WTC11 (cell line): ENCODE measurements at regions not wholly inside any gene's neighbourhood (a gene's known extent, or its start where the extent isn't known, plus 50 kb on each side); places are given as distances from the start of the nearest gene placed in this dataset.

ENCODE experiments used
- ATAC-seq: fragments of 200-7000 bp; cut with Tn5 transposase; 2 replicates; pipeline ENCODE4 v1.10.0; 2021; ENCODE audit warnings: mild to moderate bottlenecking, moderate library complexity
- CTCF ChIA-PET: fragments of 300-600 bp; sonication (Branson Sonifier 250); formaldehyde crosslinking; loops from one replicate; lab custom pipeline; 2021; ENCODE audit warnings: antibody characterized with exemption; lab: Charles Lee
- POLR2A ChIA-PET: fragments of 350-600 bp; sonication (Branson Sonifier 250); formaldehyde crosslinking; loops from one replicate; lab custom pipeline; 2021; ENCODE audit warnings: antibody characterized with exemption; lab: Charles Lee
- DNase-seq: peaks from one replicate; pipeline ENCODE4 v3.0.0; 2021; ENCODE audit warnings: low spot score
- H3K27ac Mint-ChIP-seq: 2 replicates; pipeline ENCODE4 v1.8.0; 2021; ENCODE audit warnings: mixed read lengths
- H3K27me3 Mint-ChIP-seq: 2 replicates; pipeline ENCODE4 v1.8.0; 2021; ENCODE audit warnings: low read depth, mild to moderate bottlenecking, moderate library complexity, mixed read lengths
- H3K36me3 Mint-ChIP-seq: 2 replicates; pipeline ENCODE4 v1.8.0; 2021; ENCODE audit warnings: mixed read lengths
- H3K4me1 Mint-ChIP-seq: 2 replicates; pipeline ENCODE4 v1.8.0; 2022; ENCODE audit warnings: mixed read lengths
- H3K4me3 Mint-ChIP-seq: 2 replicates; pipeline ENCODE4 v1.8.0; 2021; ENCODE audit warnings: mild to moderate bottlenecking, moderate library complexity, mixed read lengths
- H3K9me3 Mint-ChIP-seq: 2 replicates; pipeline ENCODE4 v1.8.0; 2021; ENCODE audit warnings: mixed read lengths
- ATF1 ChIP-seq: sonication (generic); formaldehyde crosslinking; IDR thresholded peaks from 2 replicates; pipeline ENCODE4 v1.8.1; 2023; ENCODE audit warnings: mild to moderate bottlenecking, moderate library complexity, missing genetic modification reagents
- CBFB ChIP-seq: sonication (generic); formaldehyde crosslinking; IDR thresholded peaks from 2 replicates; pipeline ENCODE4 v1.8.1; 2022; ENCODE audit warnings: mild to moderate bottlenecking, low read depth, missing genetic modification reagents
- EMX1 ChIP-seq: fragments of 250-450 bp; sonication (Bioruptor Pico); IDR thresholded peaks from 2 replicates; pipeline ENCODE4 v1.8.0; 2021; ENCODE audit warnings: mild to moderate bottlenecking
- FOXJ3 ChIP-seq: sonication (generic); formaldehyde crosslinking; IDR thresholded peaks from 2 replicates; pipeline ENCODE4 v1.9.0; 2021; ENCODE audit warnings: missing genetic modification reagents, mild to moderate bottlenecking, borderline replicate concordance
- GABPB1 ChIP-seq: sonication (generic); formaldehyde crosslinking; IDR thresholded peaks from 2 replicates; pipeline ENCODE4 v1.8.1; 2023; ENCODE audit warnings: mild to moderate bottlenecking, missing genetic modification reagents
- HMGA2 ChIP-seq: fragments of 250-450 bp; sonication (Bioruptor Pico); IDR thresholded peaks from 2 replicates; pipeline ENCODE4 v1.4.0; 2021; ENCODE audit warnings: mild to moderate bottlenecking, moderate library complexity
- MXD4 ChIP-seq: fragments of 250-450 bp; sonication (Bioruptor Pico); IDR thresholded peaks from 2 replicates; pipeline ENCODE4 v1.8.0; 2021; ENCODE audit warnings: mild to moderate bottlenecking, moderate library complexity, borderline replicate concordance
- NR1H2 ChIP-seq: sonication (generic); formaldehyde crosslinking; IDR thresholded peaks from 2 replicates; pipeline ENCODE4 v1.9.0; 2021; ENCODE audit warnings: mild to moderate bottlenecking, moderate library complexity, missing genetic modification reagents
- NR2C2 ChIP-seq: sonication (generic); formaldehyde crosslinking; IDR thresholded peaks from 2 replicates; pipeline ENCODE4 v1.8.0; 2022; ENCODE audit warnings: mild to moderate bottlenecking, missing genetic modification reagents
- RELA ChIP-seq: sonication (generic); formaldehyde crosslinking; IDR thresholded peaks from 2 replicates; pipeline ENCODE4 v1.8.1; 2022; ENCODE audit warnings: missing genetic modification reagents, mild to moderate bottlenecking, borderline replicate concordance
- RORB ChIP-seq: fragments of 250-450 bp; sonication (Bioruptor Pico); IDR thresholded peaks from 2 replicates; pipeline ENCODE4 v1.9.0; 2021; ENCODE audit warnings: mild to moderate bottlenecking
- SMAD3 ChIP-seq: sonication (generic); formaldehyde crosslinking; IDR thresholded peaks from 2 replicates; pipeline ENCODE4 v1.8.0; 2022; ENCODE audit warnings: missing genetic modification reagents, mild to moderate bottlenecking, borderline replicate concordance
- SOX15 ChIP-seq: fragments of 250-450 bp; sonication (Bioruptor Pico); IDR thresholded peaks from 2 replicates; pipeline ENCODE4 v1.9.0; 2021; ENCODE audit warnings: mild to moderate bottlenecking
- TP53 ChIP-seq: sonication (generic); formaldehyde crosslinking; IDR thresholded peaks from 2 replicates; pipeline ENCODE4 v1.8.1; 2023; ENCODE audit warnings: mild to moderate bottlenecking, missing genetic modification reagents
- ZBTB21 ChIP-seq: sonication (generic); formaldehyde crosslinking; IDR thresholded peaks from 2 replicates; pipeline ENCODE4 v1.8.1; 2023; ENCODE audit warnings: mild to moderate bottlenecking, missing genetic modification reagents, borderline replicate concordance
- ZNF121 ChIP-seq: sonication (generic); formaldehyde crosslinking; IDR thresholded peaks from 2 replicates; pipeline ENCODE4 v1.8.0; 2023; ENCODE audit warnings: missing genetic modification reagents
- ZNF138 ChIP-seq: sonication (generic); formaldehyde crosslinking; conservative IDR thresholded peaks from 2 replicates; pipeline ENCODE4 v1.8.1; 2022; ENCODE audit warnings: mild to moderate bottlenecking, moderate library complexity, missing genetic modification reagents
- ZNF396 ChIP-seq: fragments of 250-450 bp; sonication (Bioruptor Pico); IDR thresholded peaks from 2 replicates; pipeline ENCODE4 v1.8.0; 2021; ENCODE audit warnings: mild to moderate bottlenecking, moderate library complexity, borderline replicate concordance
- TF ChIP-seq, protein P1 (sequence below): sonication (generic); formaldehyde crosslinking; IDR thresholded peaks from 2 replicates; pipeline ENCODE4 v1.8.0; 2022; ENCODE audit warnings: mild to moderate bottlenecking, missing genetic modification reagents
- TF ChIP-seq, protein P2 (sequence below): sonication (generic); formaldehyde crosslinking; IDR thresholded peaks from 2 replicates; pipeline ENCODE4 v1.8.0; 2022; ENCODE audit warnings: mild to moderate bottlenecking, missing genetic modification reagents
- TF ChIP-seq, protein P3 (sequence below): sonication (generic); formaldehyde crosslinking; IDR thresholded peaks from 2 replicates; pipeline ENCODE4 v1.8.1; 2022; ENCODE audit warnings: mild to moderate bottlenecking, moderate library complexity, missing genetic modification reagents
- TF ChIP-seq, protein P4 (sequence below): fragments of 250-450 bp; sonication (Bioruptor Pico); IDR thresholded peaks from 2 replicates; pipeline ENCODE4 v1.8.0; 2021; ENCODE audit warnings: mild to moderate bottlenecking
- TF ChIP-seq, protein P5 (sequence below): sonication (generic); formaldehyde crosslinking; IDR thresholded peaks from 2 replicates; pipeline ENCODE4 v1.8.1; 2023; ENCODE audit warnings: mild to moderate bottlenecking, missing genetic modification reagents, moderate library complexity
- TF ChIP-seq, protein P6 (sequence below): fragments of 250-450 bp; sonication (Bioruptor Pico); IDR thresholded peaks from 2 replicates; pipeline ENCODE4 v2.1.2; 2022; ENCODE audit warnings: mild to moderate bottlenecking, moderate library complexity
- TF ChIP-seq, protein P7 (sequence below): fragments of 250-450 bp; sonication (Bioruptor Pico); IDR thresholded peaks from 2 replicates; pipeline ENCODE4 v1.9.0; 2021; ENCODE audit warnings: mild to moderate bottlenecking
- TF ChIP-seq, protein P8 (sequence below): sonication (generic); formaldehyde crosslinking; IDR thresholded peaks from 2 replicates; pipeline ENCODE4 v1.8.0; 2022; ENCODE audit warnings: mild to moderate bottlenecking, missing genetic modification reagents
- TF ChIP-seq, protein P9 (sequence below): fragments of 250-450 bp; sonication (Bioruptor Pico); IDR thresholded peaks from 2 replicates; pipeline ENCODE4 v1.9.0; 2021; ENCODE audit warnings: moderate library complexity, mild to moderate bottlenecking, inconsistent platforms, borderline replicate concordance
- TF ChIP-seq, protein P10 (sequence below): sonication (generic); formaldehyde crosslinking; conservative IDR thresholded peaks from 2 replicates; pipeline ENCODE4 v1.8.1; 2022; ENCODE audit warnings: mild to moderate bottlenecking, missing genetic modification reagents

DNA sequence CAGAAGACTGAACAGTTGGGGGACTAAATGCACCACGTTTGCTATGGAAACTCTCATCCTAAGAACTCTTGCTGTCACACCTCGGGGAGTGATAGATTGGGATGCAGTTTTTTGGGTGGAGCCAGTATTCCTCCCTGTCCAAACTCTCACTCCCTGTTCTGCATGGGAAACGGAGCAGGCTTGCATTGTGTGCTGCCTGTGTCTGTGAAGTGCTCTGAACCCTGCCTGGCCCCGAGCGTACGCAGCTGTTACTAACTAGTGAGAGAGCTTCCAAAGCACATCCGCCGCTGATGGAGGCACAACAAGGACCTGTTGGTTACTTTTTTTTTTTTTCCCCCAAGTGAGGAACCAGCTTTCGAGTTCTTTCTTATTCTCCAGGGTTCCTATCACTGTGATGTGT, 195.5 kb downstream of the ANAPC1 start (continued):
- TF ChIP-seq FOXJ3 (CRISPR knock-in tag): no peak
- TF ChIP-seq, protein P1, sequence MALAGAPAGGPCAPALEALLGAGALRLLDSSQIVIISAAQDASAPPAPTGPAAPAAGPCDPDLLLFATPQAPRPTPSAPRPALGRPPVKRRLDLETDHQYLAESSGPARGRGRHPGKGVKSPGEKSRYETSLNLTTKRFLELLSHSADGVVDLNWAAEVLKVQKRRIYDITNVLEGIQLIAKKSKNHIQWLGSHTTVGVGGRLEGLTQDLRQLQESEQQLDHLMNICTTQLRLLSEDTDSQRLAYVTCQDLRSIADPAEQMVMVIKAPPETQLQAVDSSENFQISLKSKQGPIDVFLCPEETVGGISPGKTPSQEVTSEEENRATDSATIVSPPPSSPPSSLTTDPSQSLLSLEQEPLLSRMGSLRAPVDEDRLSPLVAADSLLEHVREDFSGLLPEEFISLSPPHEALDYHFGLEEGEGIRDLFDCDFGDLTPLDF (CRISPR knock-in tag): no peak
- TF ChIP-seq, protein P2, sequence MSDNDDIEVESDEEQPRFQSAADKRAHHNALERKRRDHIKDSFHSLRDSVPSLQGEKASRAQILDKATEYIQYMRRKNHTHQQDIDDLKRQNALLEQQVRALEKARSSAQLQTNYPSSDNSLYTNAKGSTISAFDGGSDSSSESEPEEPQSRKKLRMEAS (CRISPR knock-in tag): no peak
- TF ChIP-seq, protein P3, sequence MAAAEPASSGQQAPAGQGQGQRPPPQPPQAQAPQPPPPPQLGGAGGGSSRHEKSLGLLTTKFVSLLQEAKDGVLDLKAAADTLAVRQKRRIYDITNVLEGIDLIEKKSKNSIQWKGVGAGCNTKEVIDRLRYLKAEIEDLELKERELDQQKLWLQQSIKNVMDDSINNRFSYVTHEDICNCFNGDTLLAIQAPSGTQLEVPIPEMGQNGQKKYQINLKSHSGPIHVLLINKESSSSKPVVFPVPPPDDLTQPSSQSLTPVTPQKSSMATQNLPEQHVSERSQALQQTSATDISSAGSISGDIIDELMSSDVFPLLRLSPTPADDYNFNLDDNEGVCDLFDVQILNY (CRISPR knock-in tag): no peak
- TF ChIP-seq GABPB1 (CRISPR knock-in tag): no peak
- TF ChIP-seq ATF1 (CRISPR knock-in tag): no peak

DNA sequence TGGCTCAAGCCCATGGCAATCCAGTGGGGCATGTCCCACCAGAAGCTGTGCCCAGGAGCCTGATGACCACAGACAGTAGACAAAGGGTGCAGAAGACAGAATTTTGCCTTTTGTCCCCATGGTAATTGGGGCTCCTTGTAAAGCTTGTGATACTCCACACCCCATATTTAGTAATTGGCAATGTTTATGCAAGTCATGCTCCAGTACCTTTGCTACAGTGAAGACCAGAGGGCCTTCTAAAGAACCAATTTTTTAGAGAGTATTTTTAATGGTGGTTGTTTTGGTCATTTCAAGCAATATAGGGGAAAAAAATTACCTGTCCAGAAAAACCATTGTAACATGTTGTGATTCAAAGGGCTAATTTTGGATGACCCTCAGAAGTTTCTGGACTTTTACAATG, 194.8 kb downstream of the ANAPC1 start:
- DNase-seq (no peak), ATAC-seq (no peak)
- ChIA-PET POLR2A (no interaction called here), CTCF (no interaction called here)
- Mint-ChIP-seq H3K27me3 (no peaks in the 10 kb centered on the region), H3K4me1 (no peaks in the 10 kb centered on the region), H3K36me3 (no peaks in the 10 kb centered on the region; the same call in 1 of the 2 replicates), H3K9me3 (peaks cover 9% of the 10 kb centered on the region), H3K27ac (no peak overlapping the region), H3K4me3 (no peak overlapping the region)
- TF ChIP-seq, protein P4, sequence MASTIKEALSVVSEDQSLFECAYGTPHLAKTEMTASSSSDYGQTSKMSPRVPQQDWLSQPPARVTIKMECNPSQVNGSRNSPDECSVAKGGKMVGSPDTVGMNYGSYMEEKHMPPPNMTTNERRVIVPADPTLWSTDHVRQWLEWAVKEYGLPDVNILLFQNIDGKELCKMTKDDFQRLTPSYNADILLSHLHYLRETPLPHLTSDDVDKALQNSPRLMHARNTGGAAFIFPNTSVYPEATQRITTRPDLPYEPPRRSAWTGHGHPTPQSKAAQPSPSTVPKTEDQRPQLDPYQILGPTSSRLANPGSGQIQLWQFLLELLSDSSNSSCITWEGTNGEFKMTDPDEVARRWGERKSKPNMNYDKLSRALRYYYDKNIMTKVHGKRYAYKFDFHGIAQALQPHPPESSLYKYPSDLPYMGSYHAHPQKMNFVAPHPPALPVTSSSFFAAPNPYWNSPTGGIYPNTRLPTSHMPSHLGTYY (CRISPR knock-in tag): no peak
- TF ChIP-seq ZNF138 (CRISPR knock-in tag) (no peak), GABPB1 (CRISPR knock-in tag) (no peak), NR2C2 (CRISPR knock-in tag) (no peak), EMX1 (no peak), SOX15 (CRISPR knock-in tag) (no peak), RORB (CRISPR knock-in tag) (no peak), ATF1 (CRISPR knock-in tag) (no peak), HMGA2 (CRISPR knock-in tag) (no peak), ZBTB21 (CRISPR knock-in tag) (no peak), MXD4 (CRISPR knock-in tag) (no peak), ZNF396 (CRISPR knock-in tag) (no peak)
- TF ChIP-seq, protein P5, sequence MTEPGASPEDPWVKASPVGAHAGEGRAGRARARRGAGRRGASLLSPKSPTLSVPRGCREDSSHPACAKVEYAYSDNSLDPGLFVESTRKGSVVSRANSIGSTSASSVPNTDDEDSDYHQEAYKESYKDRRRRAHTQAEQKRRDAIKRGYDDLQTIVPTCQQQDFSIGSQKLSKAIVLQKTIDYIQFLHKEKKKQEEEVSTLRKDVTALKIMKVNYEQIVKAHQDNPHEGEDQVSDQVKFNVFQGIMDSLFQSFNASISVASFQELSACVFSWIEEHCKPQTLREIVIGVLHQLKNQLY (CRISPR knock-in tag): no peak
- TF ChIP-seq, protein P6, sequence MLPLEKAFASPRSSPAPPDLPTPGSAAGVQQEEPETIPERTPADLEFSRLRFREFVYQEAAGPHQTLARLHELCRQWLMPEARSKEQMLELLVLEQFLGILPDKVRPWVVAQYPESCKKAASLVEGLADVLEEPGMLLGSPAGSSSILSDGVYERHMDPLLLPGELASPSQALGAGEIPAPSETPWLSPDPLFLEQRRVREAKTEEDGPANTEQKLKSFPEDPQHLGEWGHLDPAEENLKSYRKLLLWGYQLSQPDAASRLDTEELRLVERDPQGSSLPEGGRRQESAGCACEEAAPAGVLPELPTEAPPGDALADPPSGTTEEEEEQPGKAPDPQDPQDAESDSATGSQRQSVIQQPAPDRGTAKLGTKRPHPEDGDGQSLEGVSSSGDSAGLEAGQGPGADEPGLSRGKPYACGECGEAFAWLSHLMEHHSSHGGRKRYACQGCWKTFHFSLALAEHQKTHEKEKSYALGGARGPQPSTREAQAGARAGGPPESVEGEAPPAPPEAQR: no peak

DNA sequence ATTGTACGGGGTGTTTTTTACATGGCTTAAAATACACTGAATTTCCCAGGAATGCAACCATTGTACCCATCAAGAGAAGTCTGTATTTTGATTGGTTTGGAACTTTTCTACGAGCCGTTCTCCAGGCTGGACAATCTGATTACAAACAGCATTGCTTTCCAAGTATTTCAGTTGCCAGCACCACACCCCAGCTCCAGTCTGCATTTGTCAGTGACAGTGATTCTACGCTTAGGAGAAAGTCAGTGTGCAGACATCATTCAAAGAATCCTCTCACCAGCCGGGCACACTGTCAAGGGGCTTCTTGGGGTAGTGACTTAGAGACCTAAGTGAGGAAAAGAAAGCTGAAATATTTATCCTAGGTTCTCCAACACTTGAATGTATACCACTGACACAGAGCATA, 194.1 kb downstream of the ANAPC1 start:
- H3K4me1 Mint-ChIP-seq: no peaks in the 10 kb centered on the region
- CTCF ChIA-PET: no interaction called here
- POLR2A ChIA-PET: no interaction called here
- peaks cover 7% of the 10 kb centered on the region for H3K9me3 Mint-ChIP-seq
- H3K36me3 Mint-ChIP-seq: peaks cover 1% of the 10 kb centered on the region
- H3K4me3 Mint-ChIP-seq: no peak overlapping the region
- no peaks in the 10 kb centered on the region for H3K27me3 Mint-ChIP-seq
- ATAC-seq (no peak), DNase-seq (no peak)
- no peak overlapping the region for H3K27ac Mint-ChIP-seq
- TF ChIP-seq, protein P7, sequence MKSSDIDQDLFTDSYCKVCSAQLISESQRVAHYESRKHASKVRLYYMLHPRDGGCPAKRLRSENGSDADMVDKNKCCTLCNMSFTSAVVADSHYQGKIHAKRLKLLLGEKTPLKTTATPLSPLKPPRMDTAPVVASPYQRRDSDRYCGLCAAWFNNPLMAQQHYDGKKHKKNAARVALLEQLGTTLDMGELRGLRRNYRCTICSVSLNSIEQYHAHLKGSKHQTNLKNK (CRISPR knock-in tag): no peak
- TF ChIP-seq NR1H2 (no peak), SMAD3 (CRISPR knock-in tag) (no peak), CBFB (no peak), ZNF121 (CRISPR knock-in tag) (no peak), TP53 (CRISPR knock-in tag) (no peak), ZNF138 (CRISPR knock-in tag) (no peak), ATF1 (CRISPR knock-in tag) (no peak), RELA (CRISPR knock-in tag) (no peak)
- TF ChIP-seq, protein P8, sequence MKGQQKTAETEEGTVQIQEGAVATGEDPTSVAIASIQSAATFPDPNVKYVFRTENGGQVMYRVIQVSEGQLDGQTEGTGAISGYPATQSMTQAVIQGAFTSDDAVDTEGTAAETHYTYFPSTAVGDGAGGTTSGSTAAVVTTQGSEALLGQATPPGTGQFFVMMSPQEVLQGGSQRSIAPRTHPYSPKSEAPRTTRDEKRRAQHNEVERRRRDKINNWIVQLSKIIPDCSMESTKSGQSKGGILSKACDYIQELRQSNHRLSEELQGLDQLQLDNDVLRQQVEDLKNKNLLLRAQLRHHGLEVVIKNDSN: no peak
- TF ChIP-seq, protein P9, sequence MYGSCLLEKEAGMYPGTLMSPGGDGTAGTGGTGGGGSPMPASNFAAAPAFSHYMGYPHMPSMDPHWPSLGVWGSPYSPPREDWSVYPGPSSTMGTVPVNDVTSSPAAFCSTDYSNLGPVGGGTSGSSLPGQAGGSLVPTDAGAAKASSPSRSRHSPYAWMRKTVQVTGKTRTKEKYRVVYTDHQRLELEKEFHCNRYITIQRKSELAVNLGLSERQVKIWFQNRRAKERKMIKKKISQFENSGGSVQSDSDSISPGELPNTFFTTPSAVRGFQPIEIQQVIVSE: no peak
- TF ChIP-seq, protein P10, sequence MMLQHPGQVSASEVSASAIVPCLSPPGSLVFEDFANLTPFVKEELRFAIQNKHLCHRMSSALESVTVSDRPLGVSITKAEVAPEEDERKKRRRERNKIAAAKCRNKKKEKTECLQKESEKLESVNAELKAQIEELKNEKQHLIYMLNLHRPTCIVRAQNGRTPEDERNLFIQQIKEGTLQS (CRISPR knock-in tag): no peak
